ENCODE measurements at regions not wholly inside any gene's neighbourhood (a gene's known extent, or its start where the extent isn't known, plus 50 kb on each side); places are given as distances from the start of the nearest gene placed in this dataset.
"Not testable (repeated sequence)": the region's sequence is repeated elsewhere in the genome, so short reads cannot be mapped to it uniquely, and the experiment has no call there.

DNA sequence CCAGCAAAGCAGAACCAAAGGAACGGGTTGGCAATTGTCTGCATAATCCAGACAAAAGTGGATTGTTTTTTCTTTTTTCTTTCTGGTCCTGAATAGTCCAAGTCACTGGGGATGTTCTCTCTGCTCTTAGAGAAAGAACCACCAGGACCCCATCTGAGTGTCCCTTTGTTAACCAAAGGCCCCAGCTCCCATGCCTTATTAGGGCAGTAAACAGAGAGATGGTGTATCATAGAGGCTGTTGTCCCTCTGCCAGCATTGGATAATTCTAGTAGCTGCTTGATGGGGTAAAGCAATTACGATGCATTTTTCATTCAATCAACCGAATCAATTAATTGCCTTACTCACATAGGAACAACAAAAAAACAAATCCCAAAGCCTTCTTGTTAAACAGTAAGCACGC lies 213.0 kb downstream of the BUB3 start:
- Histone ChIP-seq H3K9ac (ENCODE audit: insufficient read depth, low read depth, low read length) (no peak overlapping the region), H3K79me2 (ENCODE audit: insufficient read depth, low read length) (no peaks in the 10 kb centered on the region), H3K4me1 (ENCODE audit: insufficient read depth, low read length) (no peaks in the 10 kb centered on the region), H4K20me1 (ENCODE audit: insufficient read depth, low read length) (no peaks in the 10 kb centered on the region), H3K27me3 (ENCODE audit: control insufficient read depth in 1 of 2, insufficient read depth in 2 of 2, low read length in 2 of 2) (peaks cover 0 to 5% of the 10 kb centered on the region in 2 experiments; a peak in 1 of 5 replicates), H3K4me2 (ENCODE audit: low read depth, low read length) (no peak overlapping the region), H2AFZ (ENCODE audit: low read length) (no peak overlapping the region), H3K36me3 (replicated peaks in 1 of 2; ENCODE audit: control insufficient read depth in 1 of 2, insufficient read depth in 2 of 2, low read length in 2 of 2) (no peaks in the 10 kb centered on the region), H3K27ac (ENCODE audit: extremely low read length, insufficient read depth, low read length) (no peak overlapping the region), H3K4me3 (replicated peaks in 1 of 3; ENCODE audit: insufficient read depth in 1 of 3, low read depth in 2 of 3, low read length in 3 of 3) (no peak overlapping the region), H3K9me3 (ENCODE audit: low read length) (no peaks in the 10 kb centered on the region)
- 18% methylated on average over 4 of the region's 4 CpGs for WGBS (ENCODE audit: low lambda C conversion rate)
- in situ Hi-C loops (cut with HindIII; ENCODE audit: extremely low pct_ligation_motif_present, low pct_unique_long_range_greater_than_20kb) = no loop called here
- intact Hi-C loops (cut with micrococcal nuclease; ENCODE audit: unreplicated experiment) = no loop called here
- no peak for ATAC-seq
- no peak for DNase-seq (ENCODE audit: low spot score)
- no peak for TF ChIP-seq ZSCAN22 (CRISPR knock-in tag; IDR thresholded peaks at IDR 0.05)
- TF ChIP-seq SIN3A (IDR thresholded peaks at IDR 0.05; ENCODE audit: borderline replicate concordance, low read depth, low read length) = no peak
- no peak for TF ChIP-seq ZNF788 (CRISPR knock-in tag; IDR thresholded peaks at IDR 0.05; ENCODE audit: borderline replicate concordance)
- TF ChIP-seq ZNF558 (CRISPR knock-in tag; IDR thresholded peaks at IDR 0.05; ENCODE audit: borderline replicate concordance) = no peak
- no peak for TF ChIP-seq ZMYM3 (CRISPR knock-in tag; IDR thresholded peaks at IDR 0.05)
- no peak for TF ChIP-seq SAFB2 (CRISPR knock-in tag; IDR thresholded peaks at IDR 0.05; ENCODE audit: borderline replicate concordance, low read depth)
- no peak for TF ChIP-seq ZNF256 (CRISPR knock-in tag; conservative IDR thresholded peaks at IDR 0.05)
- no peak for TF ChIP-seq NR2F6 (IDR thresholded peaks at IDR 0.05)
- no peak for TF ChIP-seq NR2F6 (CRISPR knock-in tag; IDR thresholded peaks at IDR 0.05)
- TF ChIP-seq, protein P1, sequence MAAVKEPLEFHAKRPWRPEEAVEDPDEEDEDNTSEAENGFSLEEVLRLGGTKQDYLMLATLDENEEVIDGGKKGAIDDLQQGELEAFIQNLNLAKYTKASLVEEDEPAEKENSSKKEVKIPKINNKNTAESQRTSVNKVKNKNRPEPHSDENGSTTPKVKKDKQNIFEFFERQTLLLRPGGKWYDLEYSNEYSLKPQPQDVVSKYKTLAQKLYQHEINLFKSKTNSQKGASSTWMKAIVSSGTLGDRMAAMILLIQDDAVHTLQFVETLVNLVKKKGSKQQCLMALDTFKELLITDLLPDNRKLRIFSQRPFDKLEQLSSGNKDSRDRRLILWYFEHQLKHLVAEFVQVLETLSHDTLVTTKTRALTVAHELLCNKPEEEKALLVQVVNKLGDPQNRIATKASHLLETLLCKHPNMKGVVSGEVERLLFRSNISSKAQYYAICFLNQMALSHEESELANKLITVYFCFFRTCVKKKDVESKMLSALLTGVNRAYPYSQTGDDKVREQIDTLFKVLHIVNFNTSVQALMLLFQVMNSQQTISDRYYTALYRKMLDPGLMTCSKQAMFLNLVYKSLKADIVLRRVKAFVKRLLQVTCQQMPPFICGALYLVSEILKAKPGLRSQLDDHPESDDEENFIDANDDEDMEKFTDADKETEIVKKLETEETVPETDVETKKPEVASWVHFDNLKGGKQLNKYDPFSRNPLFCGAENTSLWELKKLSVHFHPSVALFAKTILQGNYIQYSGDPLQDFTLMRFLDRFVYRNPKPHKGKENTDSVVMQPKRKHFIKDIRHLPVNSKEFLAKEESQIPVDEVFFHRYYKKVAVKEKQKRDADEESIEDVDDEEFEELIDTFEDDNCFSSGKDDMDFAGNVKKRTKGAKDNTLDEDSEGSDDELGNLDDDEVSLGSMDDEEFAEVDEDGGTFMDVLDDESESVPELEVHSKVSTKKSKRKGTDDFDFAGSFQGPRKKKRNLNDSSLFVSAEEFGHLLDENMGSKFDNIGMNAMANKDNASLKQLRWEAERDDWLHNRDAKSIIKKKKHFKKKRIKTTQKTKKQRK (IDR thresholded peaks at IDR 0.05; ENCODE audit: low read length) = no peak
- no peak for TF ChIP-seq TCF12 (IDR thresholded peaks at IDR 0.05)
- TF ChIP-seq TCF12 (CRISPR knock-in tag; IDR thresholded peaks at IDR 0.05) = no peak
- no peak for FAIRE-seq
- POLR2A ChIA-PET = no interaction called here
- BruUV-seq (replicated peaks) = no TSS peak
- CTCF ChIA-PET (ENCODE audit: low intra/inter-chr PET ratio, low total read pairs) = no interaction called here

DNA sequence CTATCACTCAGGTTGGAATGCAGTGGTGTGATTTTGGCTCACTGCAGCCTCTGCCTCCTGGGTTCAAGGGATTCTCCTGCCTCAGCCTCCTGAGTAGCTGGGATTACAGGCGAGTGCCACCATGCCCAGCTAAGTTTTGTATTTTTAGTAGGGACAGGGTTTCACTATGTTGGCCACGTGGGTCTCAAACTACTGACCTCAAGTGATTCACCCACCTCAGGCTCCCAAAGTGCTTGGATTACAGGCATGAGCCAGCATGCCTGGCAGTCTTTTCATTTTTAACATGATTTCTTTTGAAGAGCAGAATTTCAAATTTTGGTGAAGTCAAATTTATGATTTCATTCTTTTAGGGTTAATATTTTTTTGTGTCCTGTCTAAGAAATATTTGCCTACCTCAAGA lies 217.4 kb downstream of the BUB3 start:
- H3K36me3 ChIP-seq (replicated peaks in 1 of 2; ENCODE audit: control insufficient read depth in 1 of 2, insufficient read depth in 2 of 2, low read length in 2 of 2); H3K27ac ChIP-seq (ENCODE audit: extremely low read length, insufficient read depth, low read length); H3K79me2 ChIP-seq (ENCODE audit: insufficient read depth, low read length); FAIRE-seq; H3K9me3 ChIP-seq (ENCODE audit: low read length); BruUV-seq (replicated peaks); in situ Hi-C loops (cut with HindIII; ENCODE audit: extremely low pct_ligation_motif_present, low pct_unique_long_range_greater_than_20kb); H2AFZ ChIP-seq (ENCODE audit: low read length); ATAC-seq; POLR2A ChIA-PET; H3K4me3 ChIP-seq (replicated peaks in 1 of 3; ENCODE audit: insufficient read depth in 1 of 3, low read depth in 2 of 3, low read length in 3 of 3); intact Hi-C loops (cut with micrococcal nuclease; ENCODE audit: unreplicated experiment); H3K4me2 ChIP-seq (ENCODE audit: low read depth, low read length); H3K9ac ChIP-seq (ENCODE audit: insufficient read depth, low read depth, low read length); H4K20me1 ChIP-seq (ENCODE audit: insufficient read depth, low read length); CTCF ChIA-PET (ENCODE audit: low intra/inter-chr PET ratio, low total read pairs); H3K4me1 ChIP-seq (ENCODE audit: insufficient read depth, low read length); DNase-seq (ENCODE audit: low spot score): not testable (repeated sequence)
- H3K27me3 ChIP-seq (ENCODE audit: control insufficient read depth in 1 of 2, insufficient read depth in 2 of 2, low read length in 2 of 2) = peaks cover 2 to 10% of the 10 kb centered on the region in 2 experiments; a peak in 3 of 5 replicates
- 0% methylated on average over 2 of the region's 2 CpGs for WGBS (ENCODE audit: low lambda C conversion rate)

All from HepG2 (cell line).